ENCODE measurements at regions not wholly inside any gene's neighbourhood (a gene's known extent, or its start where the extent isn't known, plus 50 kb on each side); places are given as distances from the start of the nearest gene placed in this dataset.

DNA sequence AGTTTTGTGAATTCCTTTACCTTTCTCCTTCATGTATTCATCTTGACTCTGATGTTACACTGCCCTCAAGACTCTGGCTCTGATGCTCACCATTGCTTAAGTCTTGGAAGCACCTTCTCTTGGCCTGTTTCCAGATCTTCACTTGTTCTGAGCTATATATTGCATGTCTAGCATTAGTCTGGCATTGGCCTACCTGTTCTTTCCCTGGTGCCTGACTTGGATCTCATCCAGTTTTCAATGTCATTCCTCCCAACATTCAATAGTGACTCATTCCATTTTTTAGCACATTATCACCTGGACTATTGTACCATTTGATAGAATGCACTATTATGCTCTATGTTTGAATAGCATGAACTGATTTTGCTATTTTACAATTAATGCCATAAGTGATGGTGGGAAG is 127.3 kb upstream of the NYAP2 start:
- TF ChIP-seq, protein P1, sequence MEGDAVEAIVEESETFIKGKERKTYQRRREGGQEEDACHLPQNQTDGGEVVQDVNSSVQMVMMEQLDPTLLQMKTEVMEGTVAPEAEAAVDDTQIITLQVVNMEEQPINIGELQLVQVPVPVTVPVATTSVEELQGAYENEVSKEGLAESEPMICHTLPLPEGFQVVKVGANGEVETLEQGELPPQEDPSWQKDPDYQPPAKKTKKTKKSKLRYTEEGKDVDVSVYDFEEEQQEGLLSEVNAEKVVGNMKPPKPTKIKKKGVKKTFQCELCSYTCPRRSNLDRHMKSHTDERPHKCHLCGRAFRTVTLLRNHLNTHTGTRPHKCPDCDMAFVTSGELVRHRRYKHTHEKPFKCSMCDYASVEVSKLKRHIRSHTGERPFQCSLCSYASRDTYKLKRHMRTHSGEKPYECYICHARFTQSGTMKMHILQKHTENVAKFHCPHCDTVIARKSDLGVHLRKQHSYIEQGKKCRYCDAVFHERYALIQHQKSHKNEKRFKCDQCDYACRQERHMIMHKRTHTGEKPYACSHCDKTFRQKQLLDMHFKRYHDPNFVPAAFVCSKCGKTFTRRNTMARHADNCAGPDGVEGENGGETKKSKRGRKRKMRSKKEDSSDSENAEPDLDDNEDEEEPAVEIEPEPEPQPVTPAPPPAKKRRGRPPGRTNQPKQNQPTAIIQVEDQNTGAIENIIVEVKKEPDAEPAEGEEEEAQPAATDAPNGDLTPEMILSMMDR (IDR thresholded peaks at IDR 0.05; ENCODE audit: low read length) = no peak
- no peak for TF ChIP-seq EZH2 (IDR thresholded peaks at IDR 0.05; ENCODE audit: borderline replicate concordance, low read length)
